NCI-H2081 (cell line): ENCODE measurements at regions not wholly inside any gene's neighbourhood (a gene's known extent, or its start where the extent isn't known, plus 50 kb on each side); places are given as distances from the start of the nearest gene placed in this dataset.

Experiments
- DNase-seq, 2 experiments: peaks; one replicate each; lab custom pipeline; 2025; lab: John Stamatoyannopoulos, UW

DNA sequence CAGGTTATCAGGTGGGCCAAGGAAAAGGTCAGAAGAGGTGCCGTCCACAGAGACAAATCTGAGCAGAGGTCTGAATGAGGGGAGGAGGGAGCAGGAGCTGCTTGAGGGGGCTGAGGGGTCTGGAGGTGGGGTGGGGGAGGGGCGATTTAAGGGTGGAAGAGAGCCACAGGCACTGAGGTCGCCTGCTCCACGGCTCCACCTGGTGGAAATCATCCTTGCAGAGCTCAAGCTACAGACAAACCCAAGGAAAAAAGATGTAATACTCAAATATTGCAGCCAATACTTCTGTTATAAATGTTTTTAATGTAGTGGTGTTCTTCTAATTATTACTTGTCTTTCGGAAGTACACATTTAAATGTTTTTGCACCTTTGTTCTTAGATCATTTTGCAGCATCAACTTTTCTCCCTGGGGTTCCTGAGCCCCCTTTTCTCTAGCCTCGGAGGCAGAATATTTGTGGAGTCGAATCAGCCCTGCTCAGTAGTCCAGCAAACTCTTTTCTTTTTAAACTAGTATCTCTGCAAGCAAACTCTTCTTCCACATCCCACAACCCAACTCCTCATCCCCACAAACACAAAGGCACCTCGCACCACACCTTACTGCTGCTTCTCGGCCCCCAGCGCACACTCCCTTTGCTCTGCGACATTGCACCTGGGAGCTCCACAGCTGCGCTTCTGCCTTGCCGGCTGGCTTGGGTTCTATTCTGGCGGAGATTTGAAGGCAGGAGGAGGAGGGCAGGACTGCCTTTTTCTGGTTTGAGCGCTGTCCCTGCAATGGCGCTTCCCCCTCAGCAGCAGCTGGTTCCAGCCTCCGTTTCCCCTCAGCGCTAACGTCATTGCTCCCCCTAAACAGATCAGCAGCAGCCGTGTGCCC, 51.0 kb upstream of the TFAP2A start:
- peak; percentile 17 to 30 for DNase-seq
